VCaP (cell line): ENCODE measurements at regions not wholly inside any gene's neighbourhood (a gene's known extent, or its start where the extent isn't known, plus 50 kb on each side); places are given as distances from the start of the nearest gene placed in this dataset.

Experiments used
- H3K27ac ChIP-seq: fragments of 450-650 bp; 2 replicates; pipeline ENCODE4 v1.5.1; 2017
- TF ChIP-seq, protein P1 (sequence below): fragments of 450-650 bp; conservative IDR thresholded peaks from 2 replicates; pipeline ENCODE4 v1.5.1; 2017; ENCODE audit warnings: mild to moderate bottlenecking, moderate library complexity

DNA sequence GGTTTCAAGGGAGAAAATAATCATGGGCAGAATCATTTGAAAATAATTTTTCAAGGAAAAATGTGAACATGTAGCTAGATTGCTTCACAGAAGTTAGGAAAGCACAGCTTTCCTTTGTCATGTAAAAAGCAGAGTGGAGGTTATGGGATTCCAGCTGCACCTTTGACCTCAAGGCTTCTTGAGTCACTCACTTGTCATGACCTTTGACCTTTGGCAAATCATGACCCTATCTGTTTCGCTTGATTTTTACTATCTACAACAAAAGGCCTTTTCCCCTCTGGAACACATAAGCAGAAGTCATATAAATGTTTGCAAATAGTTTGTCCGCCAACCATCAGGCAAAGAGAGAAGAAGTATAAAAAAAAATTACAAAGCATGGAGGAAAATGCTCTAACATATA lies 210.7 kb upstream of the MIR17HG start:
- TF ChIP-seq, protein P1, sequence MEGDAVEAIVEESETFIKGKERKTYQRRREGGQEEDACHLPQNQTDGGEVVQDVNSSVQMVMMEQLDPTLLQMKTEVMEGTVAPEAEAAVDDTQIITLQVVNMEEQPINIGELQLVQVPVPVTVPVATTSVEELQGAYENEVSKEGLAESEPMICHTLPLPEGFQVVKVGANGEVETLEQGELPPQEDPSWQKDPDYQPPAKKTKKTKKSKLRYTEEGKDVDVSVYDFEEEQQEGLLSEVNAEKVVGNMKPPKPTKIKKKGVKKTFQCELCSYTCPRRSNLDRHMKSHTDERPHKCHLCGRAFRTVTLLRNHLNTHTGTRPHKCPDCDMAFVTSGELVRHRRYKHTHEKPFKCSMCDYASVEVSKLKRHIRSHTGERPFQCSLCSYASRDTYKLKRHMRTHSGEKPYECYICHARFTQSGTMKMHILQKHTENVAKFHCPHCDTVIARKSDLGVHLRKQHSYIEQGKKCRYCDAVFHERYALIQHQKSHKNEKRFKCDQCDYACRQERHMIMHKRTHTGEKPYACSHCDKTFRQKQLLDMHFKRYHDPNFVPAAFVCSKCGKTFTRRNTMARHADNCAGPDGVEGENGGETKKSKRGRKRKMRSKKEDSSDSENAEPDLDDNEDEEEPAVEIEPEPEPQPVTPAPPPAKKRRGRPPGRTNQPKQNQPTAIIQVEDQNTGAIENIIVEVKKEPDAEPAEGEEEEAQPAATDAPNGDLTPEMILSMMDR = no peak
- H3K27ac ChIP-seq = no peak overlapping the region

DNA sequence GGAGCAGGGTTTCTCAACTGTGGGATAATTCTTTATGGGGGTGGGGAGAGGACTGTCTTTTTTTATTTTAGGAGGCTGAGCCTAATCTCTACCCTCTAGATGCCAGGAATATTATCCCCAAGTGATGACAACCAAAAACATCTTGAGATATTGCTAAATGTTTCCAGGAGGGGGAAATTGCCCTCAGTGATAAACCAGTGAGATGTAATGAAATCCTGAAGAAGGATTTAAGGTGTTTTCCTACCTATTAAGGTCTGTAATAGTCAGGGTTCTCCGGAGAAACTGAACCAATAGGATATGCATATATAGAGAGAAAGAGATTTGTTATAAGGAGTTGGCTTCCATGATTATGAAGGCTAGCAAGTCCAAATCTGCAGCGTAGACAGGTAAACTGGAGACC lies 208.3 kb upstream of the MIR17HG start:
- TF ChIP-seq, protein P1 = no peak

DNA sequence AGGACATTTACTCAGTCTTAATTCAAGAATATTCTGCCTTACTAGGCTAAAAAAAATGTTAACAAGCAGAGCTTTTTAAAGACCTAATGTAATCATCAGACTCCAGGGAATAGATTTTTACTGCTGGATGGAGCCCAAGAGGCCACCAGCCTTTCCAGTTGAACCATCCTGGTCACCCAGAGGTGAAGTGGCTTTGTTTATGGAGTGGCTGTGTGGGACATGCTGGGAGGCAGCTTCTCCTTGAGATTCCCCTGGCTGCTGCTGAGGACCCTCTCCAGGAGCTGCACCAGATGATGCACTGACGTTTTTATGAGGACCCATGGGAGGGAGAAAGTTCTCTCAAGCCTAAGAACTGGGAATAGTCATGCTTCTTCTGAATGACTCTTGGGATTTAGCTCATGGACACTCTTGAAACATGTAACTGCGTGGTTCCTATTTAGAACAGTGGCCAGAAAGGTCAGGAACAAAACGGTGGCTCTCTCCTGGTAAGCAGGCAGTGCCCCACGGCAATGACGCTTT lies 205.9 kb upstream of the MIR17HG start:
- no peak overlapping the region for H3K27ac ChIP-seq
- TF ChIP-seq, protein P1 = no peak

More for the DNA sequence above, 208.3 kb upstream of the MIR17HG start:
- no peak overlapping the region for H3K27ac ChIP-seq

DNA sequence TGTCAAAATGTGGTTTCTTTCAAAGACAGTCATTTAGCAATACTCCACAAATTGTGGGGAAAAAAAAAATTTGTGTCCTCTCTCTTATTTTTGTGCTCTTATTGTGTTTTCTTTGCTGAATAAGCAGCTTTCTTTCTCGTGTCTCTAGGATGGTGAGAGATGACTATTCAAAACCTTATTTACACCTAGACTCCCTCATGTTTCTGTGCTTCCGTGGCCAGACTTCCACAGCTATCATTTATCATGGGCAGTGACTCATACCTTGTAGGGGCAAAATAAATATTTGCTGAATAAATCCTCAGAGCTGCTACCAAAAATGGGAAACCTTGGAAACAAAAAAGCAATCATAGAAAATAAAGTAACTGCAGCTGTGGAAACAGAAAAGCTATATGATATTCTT lies 204.9 kb upstream of the MIR17HG start:
- no peak overlapping the region for H3K27ac ChIP-seq
- TF ChIP-seq, protein P1 = no peak

DNA sequence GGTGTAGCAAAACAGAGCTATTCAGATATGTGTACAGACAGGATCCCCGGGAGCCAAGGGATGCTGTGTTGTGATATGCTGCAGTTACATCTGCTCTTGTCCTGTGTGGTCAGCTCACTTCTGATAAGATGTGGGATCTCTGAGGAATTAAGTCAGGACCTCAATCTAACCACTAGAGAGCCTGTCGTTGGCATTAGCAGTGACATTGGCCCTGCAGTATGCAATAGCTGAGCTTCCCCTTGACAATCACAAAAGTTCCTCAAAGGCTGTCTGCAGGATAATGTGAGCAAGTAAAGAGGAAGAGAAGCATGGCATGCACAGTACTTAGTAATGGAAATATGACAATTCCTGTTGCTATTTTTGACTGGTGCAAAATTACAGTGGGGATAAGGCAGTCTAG lies 203.4 kb upstream of the MIR17HG start:
- TF ChIP-seq, protein P1 = no peak
- H3K27ac ChIP-seq = no peak overlapping the region

DNA sequence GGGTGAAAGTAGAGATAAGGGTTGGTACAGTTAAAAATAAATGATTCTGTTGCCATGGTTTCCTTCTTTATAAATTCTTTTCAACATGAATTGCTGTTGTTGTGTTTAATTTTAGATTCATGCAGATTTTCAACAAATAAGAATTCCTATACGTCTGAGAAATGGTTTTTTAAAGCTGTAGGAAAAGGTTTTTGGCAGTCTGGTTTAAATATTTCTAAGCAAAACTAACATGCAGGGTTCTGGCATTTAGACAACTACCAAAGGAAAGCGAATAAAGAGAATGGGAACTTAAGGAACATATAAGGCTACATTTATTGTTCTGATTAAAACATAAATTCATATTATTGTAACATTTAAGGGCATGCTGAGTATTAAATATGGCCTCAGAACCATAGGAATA lies 203.0 kb upstream of the MIR17HG start:
- TF ChIP-seq, protein P1 = no peak
- no peak overlapping the region for H3K27ac ChIP-seq

DNA sequence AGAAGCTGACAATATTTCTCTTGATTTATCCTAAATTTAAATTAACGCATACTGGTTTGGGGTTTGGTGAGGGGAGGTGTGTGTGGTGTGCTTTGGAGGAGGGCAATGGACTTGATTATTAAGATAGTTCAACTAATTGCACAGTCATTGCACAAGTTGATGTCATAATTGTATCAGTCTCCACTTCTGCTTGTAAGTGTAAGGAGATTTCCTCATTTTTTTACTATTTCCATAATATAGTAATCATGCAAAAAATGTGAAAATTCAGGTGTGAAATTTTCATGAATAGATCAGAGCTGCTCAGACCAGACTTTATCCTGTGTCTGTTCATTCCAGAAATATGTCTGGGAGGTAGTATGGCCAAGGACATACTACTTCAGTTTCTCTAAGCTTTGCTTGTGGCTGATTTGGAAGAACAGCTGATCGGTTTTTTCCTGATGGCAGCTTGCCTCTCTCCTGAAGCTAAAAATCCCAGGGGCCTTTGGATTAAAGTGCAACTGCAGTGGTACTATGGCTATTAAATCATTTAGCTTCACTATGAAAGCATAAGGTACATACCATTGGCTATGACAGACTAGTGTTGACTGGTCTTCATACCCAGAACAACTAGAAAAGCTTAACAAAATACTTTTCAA lies 201.8 kb upstream of the MIR17HG start:
- TF ChIP-seq, protein P1 = no peak
- H3K27ac ChIP-seq = no peak overlapping the region
